ENCODE measurements at regions not wholly inside any gene's neighbourhood (a gene's known extent, or its start where the extent isn't known, plus 50 kb on each side); places are given as distances from the start of the nearest gene placed in this dataset.

DNA sequence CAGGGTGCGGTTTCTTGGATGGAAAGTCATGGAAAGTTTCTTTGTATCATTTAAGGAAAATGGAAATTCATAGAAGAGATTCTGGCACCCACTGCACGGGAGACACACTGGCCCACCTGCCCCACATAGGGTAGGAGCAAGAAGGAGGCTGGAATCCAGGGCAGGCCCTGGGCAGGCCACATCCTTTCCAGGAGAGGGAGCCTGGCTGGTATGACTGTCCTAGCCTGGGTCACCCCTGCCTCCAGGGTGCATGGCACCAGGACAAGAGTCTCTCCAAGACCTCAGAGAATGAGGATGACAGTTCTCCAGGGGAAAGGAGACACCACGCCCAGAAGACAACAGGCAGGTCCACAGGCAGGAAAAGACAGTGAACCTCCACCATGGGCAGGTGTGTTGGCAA is 297.2 kb downstream of the TCERG1L start:
- TF ChIP-seq, protein P1, sequence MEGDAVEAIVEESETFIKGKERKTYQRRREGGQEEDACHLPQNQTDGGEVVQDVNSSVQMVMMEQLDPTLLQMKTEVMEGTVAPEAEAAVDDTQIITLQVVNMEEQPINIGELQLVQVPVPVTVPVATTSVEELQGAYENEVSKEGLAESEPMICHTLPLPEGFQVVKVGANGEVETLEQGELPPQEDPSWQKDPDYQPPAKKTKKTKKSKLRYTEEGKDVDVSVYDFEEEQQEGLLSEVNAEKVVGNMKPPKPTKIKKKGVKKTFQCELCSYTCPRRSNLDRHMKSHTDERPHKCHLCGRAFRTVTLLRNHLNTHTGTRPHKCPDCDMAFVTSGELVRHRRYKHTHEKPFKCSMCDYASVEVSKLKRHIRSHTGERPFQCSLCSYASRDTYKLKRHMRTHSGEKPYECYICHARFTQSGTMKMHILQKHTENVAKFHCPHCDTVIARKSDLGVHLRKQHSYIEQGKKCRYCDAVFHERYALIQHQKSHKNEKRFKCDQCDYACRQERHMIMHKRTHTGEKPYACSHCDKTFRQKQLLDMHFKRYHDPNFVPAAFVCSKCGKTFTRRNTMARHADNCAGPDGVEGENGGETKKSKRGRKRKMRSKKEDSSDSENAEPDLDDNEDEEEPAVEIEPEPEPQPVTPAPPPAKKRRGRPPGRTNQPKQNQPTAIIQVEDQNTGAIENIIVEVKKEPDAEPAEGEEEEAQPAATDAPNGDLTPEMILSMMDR (IDR thresholded peaks at IDR 0.05), result no peak
- TF ChIP-seq EP300 (IDR thresholded peaks at IDR 0.05) (no peak), POLR2A (IDR thresholded peaks at IDR 0.05) (no peak)

All from ovary (tissue), 3 donors.